ENCODE measurements at regions not wholly inside any gene's neighbourhood (a gene's known extent, or its start where the extent isn't known, plus 50 kb on each side); places are given as distances from the start of the nearest gene placed in this dataset.

DNA sequence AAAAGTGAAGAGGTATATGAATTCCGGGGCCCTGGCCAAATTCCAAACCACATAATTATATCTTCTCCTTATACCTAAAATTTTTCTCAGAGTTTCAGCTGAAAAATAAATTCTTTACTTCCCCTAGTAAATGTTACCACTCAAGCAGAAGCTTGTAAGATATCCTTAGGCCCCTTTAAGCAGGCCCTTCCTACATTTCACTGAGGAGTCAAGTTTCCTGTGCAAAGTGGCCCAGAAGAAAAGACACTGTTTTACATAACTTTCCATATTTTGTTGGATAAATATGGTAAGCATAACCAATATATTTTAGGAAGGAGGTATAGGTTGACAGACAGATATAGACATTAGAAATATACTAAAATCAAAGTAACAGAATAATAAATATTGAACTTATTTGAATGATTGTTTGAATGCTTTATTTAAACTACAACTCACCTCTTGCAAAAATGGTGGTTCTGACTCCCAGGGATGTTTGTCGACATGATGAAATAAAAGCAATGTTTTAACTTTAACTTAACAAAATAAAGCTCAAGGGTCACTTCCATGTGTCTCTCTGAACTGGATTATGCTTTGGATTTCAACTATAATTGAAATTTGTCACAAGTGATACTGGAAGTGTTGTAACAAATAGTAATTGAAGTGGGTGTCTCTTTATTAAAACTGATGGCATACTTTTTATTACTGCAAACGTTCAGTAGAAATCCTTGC is 141.2 kb downstream of the SPRY2 start:
- TF ChIP-seq GABPA (IDR thresholded peaks at IDR 0.05 in 1 of 2, conservative IDR thresholded peaks at IDR 0.05 in 1 of 2) (peak in 1 of 2 donors; percentile 15), RAD21 (IDR thresholded peaks at IDR 0.05) (peak; percentile 41 to 55), SP1 (IDR thresholded peaks at IDR 0.05) (peak; percentile 88), FOXA1 (IDR thresholded peaks at IDR 0.05) (peak; percentile 7), TAF1 (conservative IDR thresholded peaks at IDR 0.05) (no peak), EGR1 (IDR thresholded peaks at IDR 0.05; ENCODE audit: low read depth in 2 of 2) (no peak), YY1 (IDR thresholded peaks at IDR 0.05) (peak; percentile 96), JUND (IDR thresholded peaks at IDR 0.05) (peak; percentile 13 to 46), HNF4G (IDR thresholded peaks at IDR 0.05) (peak; percentile 61)
- TF ChIP-seq, protein P1, sequence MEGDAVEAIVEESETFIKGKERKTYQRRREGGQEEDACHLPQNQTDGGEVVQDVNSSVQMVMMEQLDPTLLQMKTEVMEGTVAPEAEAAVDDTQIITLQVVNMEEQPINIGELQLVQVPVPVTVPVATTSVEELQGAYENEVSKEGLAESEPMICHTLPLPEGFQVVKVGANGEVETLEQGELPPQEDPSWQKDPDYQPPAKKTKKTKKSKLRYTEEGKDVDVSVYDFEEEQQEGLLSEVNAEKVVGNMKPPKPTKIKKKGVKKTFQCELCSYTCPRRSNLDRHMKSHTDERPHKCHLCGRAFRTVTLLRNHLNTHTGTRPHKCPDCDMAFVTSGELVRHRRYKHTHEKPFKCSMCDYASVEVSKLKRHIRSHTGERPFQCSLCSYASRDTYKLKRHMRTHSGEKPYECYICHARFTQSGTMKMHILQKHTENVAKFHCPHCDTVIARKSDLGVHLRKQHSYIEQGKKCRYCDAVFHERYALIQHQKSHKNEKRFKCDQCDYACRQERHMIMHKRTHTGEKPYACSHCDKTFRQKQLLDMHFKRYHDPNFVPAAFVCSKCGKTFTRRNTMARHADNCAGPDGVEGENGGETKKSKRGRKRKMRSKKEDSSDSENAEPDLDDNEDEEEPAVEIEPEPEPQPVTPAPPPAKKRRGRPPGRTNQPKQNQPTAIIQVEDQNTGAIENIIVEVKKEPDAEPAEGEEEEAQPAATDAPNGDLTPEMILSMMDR (IDR thresholded peaks at IDR 0.05; ENCODE audit: low read depth, low read length, missing input control) = no peak
- TF ChIP-seq, protein P2, sequence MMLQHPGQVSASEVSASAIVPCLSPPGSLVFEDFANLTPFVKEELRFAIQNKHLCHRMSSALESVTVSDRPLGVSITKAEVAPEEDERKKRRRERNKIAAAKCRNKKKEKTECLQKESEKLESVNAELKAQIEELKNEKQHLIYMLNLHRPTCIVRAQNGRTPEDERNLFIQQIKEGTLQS (IDR thresholded peaks at IDR 0.05) = peak; percentile 65
- TF ChIP-seq, protein P3, sequence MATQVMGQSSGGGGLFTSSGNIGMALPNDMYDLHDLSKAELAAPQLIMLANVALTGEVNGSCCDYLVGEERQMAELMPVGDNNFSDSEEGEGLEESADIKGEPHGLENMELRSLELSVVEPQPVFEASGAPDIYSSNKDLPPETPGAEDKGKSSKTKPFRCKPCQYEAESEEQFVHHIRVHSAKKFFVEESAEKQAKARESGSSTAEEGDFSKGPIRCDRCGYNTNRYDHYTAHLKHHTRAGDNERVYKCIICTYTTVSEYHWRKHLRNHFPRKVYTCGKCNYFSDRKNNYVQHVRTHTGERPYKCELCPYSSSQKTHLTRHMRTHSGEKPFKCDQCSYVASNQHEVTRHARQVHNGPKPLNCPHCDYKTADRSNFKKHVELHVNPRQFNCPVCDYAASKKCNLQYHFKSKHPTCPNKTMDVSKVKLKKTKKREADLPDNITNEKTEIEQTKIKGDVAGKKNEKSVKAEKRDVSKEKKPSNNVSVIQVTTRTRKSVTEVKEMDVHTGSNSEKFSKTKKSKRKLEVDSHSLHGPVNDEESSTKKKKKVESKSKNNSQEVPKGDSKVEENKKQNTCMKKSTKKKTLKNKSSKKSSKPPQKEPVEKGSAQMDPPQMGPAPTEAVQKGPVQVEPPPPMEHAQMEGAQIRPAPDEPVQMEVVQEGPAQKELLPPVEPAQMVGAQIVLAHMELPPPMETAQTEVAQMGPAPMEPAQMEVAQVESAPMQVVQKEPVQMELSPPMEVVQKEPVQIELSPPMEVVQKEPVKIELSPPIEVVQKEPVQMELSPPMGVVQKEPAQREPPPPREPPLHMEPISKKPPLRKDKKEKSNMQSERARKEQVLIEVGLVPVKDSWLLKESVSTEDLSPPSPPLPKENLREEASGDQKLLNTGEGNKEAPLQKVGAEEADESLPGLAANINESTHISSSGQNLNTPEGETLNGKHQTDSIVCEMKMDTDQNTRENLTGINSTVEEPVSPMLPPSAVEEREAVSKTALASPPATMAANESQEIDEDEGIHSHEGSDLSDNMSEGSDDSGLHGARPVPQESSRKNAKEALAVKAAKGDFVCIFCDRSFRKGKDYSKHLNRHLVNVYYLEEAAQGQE (IDR thresholded peaks at IDR 0.05) = peak; percentile 55
- TF ChIP-seq, protein P4, sequence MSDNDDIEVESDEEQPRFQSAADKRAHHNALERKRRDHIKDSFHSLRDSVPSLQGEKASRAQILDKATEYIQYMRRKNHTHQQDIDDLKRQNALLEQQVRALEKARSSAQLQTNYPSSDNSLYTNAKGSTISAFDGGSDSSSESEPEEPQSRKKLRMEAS (IDR thresholded peaks at IDR 0.05) = peak; percentile 58

Data from liver (tissue), 3 donors.